ENCODE measurements at regions not wholly inside any gene's neighbourhood (a gene's known extent, or its start where the extent isn't known, plus 50 kb on each side); places are given as distances from the start of the nearest gene placed in this dataset.

DNA sequence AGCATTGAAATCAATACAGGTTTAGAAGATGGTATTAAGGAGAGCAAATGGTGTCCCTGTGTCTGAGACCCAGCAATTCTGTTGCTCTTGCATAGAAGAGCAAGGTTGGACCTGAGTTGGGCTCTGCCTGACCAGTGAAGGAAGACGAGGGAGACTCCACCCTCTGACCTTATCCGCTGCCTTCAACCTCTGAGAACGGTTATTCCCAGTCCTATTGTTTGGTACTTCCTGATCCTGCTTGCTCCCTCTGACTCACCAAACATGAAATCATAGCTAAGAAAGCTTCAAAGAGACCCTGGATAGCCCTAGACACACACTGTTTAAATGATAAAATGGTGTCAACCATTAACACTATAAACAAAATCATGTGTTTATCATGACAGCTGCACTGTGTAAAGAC is 218.5 kb downstream of the PLK2 start:
- Histone ChIP-seq H3K36me3 (ENCODE audit: insufficient read depth, insufficient read length, low read length) (no peaks in the 10 kb centered on the region), H3K4me3 (ENCODE audit: insufficient read length, low read depth) (no peak overlapping the region), H3K4me1 (ENCODE audit: insufficient read depth, insufficient read length) (no peaks in the 10 kb centered on the region), H3K9me3 (ENCODE audit: insufficient read depth, low read length) (no peaks in the 10 kb centered on the region), H3K27me3 (ENCODE audit: insufficient read depth, insufficient read length) (no peaks in the 10 kb centered on the region), H3K9ac (ENCODE audit: insufficient read length, low read depth) (no peak overlapping the region)
- TF ChIP-seq ZNF274 (IDR thresholded peaks at IDR 0.05; ENCODE audit: low read depth, low read length) = no peak
- no peak for TF ChIP-seq YY1 (IDR thresholded peaks at IDR 0.05; ENCODE audit: insufficient read depth, insufficient read length)
- TF ChIP-seq SUZ12 (IDR thresholded peaks at IDR 0.05; ENCODE audit: extremely low read depth, insufficient read depth, insufficient read length) = no peak
- DNase-seq (ENCODE audit: low read depth, low spot score) = no peak

DNA sequence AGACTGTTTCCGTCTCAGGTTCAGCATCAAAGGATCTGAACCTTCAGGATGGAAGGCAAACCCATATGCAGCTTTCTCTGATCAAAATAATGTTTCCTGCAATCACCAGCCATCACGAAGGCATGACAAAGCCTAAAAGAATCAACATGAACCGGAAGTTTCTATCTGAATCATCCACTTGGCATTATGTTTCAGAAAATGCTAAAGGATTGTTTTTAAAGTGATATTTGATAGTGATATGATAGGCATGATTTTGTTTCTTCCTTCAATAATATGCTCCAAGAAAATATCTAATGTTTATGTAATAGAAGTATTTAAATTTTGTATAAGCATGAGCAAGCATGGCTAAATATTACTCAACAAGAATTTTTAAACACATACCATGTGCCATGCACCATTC is 219.6 kb downstream of the PLK2 start:
- no peak for DNase-seq (ENCODE audit: low read depth, low spot score)
- Histone ChIP-seq H3K4me3 (ENCODE audit: insufficient read length, low read depth) (no peak overlapping the region), H3K36me3 (ENCODE audit: insufficient read depth, insufficient read length, low read length) (no peaks in the 10 kb centered on the region), H3K9ac (ENCODE audit: insufficient read length, low read depth) (no peak overlapping the region), H3K9me3 (ENCODE audit: insufficient read depth, low read length) (no peaks in the 10 kb centered on the region), H3K4me1 (ENCODE audit: insufficient read depth, insufficient read length) (no peaks in the 10 kb centered on the region), H3K27me3 (ENCODE audit: insufficient read depth, insufficient read length) (no peaks in the 10 kb centered on the region)
- no peak for TF ChIP-seq ZNF274 (IDR thresholded peaks at IDR 0.05; ENCODE audit: low read depth, low read length)
- TF ChIP-seq YY1 (IDR thresholded peaks at IDR 0.05; ENCODE audit: insufficient read depth, insufficient read length) = no peak
- no peak for TF ChIP-seq SUZ12 (IDR thresholded peaks at IDR 0.05; ENCODE audit: extremely low read depth, insufficient read depth, insufficient read length)

DNA sequence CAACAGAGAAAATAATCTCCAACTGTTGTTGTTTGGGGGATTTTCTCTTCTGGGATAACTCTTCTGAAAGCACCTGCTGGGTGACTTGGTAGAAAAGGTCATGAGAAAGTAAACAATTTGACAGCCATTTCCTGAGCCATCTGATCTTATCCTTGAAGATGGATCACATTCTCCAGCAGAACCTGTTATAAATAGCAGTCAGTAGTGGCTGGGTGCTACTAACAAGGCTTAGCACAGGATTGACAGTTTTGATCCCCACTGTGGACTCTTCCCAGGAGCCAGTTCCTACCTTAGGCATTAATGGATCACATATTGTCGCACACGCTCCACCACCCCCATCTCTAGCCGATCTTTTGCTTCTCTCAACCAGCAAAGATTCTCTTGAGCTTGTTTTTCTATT is 220.2 kb downstream of the PLK2 start:
- H3K27me3 ChIP-seq (ENCODE audit: insufficient read depth, insufficient read length) = no peaks in the 10 kb centered on the region
- H3K9ac ChIP-seq (ENCODE audit: insufficient read length, low read depth) = no peak overlapping the region
- H3K36me3 ChIP-seq (ENCODE audit: insufficient read depth, insufficient read length, low read length) = no peaks in the 10 kb centered on the region
- TF ChIP-seq ZNF274 (IDR thresholded peaks at IDR 0.05; ENCODE audit: low read depth, low read length) = no peak
- no peak for TF ChIP-seq YY1 (IDR thresholded peaks at IDR 0.05; ENCODE audit: insufficient read depth, insufficient read length)
- no peak for TF ChIP-seq SUZ12 (IDR thresholded peaks at IDR 0.05; ENCODE audit: extremely low read depth, insufficient read depth, insufficient read length)
- DNase-seq (ENCODE audit: low read depth, low spot score) = no peak
- no peaks in the 10 kb centered on the region for H3K9me3 ChIP-seq (ENCODE audit: insufficient read depth, low read length)
- no peaks in the 10 kb centered on the region for H3K4me1 ChIP-seq (ENCODE audit: insufficient read depth, insufficient read length)
- no peak overlapping the region for H3K4me3 ChIP-seq (ENCODE audit: insufficient read length, low read depth)

DNA sequence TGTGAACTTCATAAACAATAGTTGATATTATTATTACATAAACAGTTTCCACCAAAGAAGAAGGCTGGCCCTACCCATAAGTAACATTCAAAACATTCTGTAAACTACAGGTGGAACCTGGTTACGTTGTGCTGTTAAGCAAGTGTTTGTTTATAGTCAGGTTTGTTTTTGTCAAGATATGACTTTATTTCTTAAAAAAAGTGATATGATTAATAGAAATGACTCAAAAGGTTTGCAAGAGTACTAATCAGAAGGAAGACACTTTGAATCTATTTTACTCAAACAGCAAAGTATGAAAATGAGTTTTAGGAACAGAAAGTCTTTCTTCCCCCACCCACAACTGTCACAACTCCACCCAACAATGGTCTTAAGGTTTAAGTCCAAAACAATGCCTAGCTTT is 220.8 kb downstream of the PLK2 start:
- DNase-seq (ENCODE audit: low read depth, low spot score) = no peak
- H3K4me1 ChIP-seq (ENCODE audit: insufficient read depth, insufficient read length) = no peaks in the 10 kb centered on the region
- H3K9me3 ChIP-seq (ENCODE audit: insufficient read depth, low read length) = no peaks in the 10 kb centered on the region
- TF ChIP-seq SUZ12 (IDR thresholded peaks at IDR 0.05; ENCODE audit: extremely low read depth, insufficient read depth, insufficient read length) (no peak), ZNF274 (IDR thresholded peaks at IDR 0.05; ENCODE audit: low read depth, low read length) (no peak), YY1 (IDR thresholded peaks at IDR 0.05; ENCODE audit: insufficient read depth, insufficient read length) (no peak)
- H3K27me3 ChIP-seq (ENCODE audit: insufficient read depth, insufficient read length) = no peaks in the 10 kb centered on the region
- H3K36me3 ChIP-seq (ENCODE audit: insufficient read depth, insufficient read length, low read length) = no peaks in the 10 kb centered on the region
- no peak overlapping the region for H3K4me3 ChIP-seq (ENCODE audit: insufficient read length, low read depth)
- no peak overlapping the region for H3K9ac ChIP-seq (ENCODE audit: insufficient read length, low read depth)

DNA sequence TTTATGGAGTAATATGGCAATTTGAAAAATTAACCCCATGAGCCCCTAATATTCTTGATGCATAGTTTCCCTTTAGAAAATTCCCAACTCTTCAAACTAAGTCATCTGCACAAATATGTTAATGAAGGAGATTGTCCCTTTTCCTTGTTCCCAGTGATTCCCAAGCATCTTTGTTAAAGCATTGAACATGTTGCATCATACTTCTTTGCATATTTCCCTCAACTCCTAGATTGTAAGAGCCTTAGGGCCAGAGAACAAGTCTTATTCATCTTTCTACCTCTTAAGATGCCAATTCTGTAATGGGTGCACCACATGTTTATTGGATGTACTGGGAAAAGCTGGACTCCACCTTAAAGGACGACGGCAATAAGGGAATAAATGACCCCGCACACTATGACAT is 223.4 kb downstream of the PLK2 start:
- Histone ChIP-seq H3K4me3 (ENCODE audit: insufficient read length, low read depth) (no peak overlapping the region), H3K9ac (ENCODE audit: insufficient read length, low read depth) (no peak overlapping the region), H3K9me3 (ENCODE audit: insufficient read depth, low read length) (no peaks in the 10 kb centered on the region), H3K36me3 (ENCODE audit: insufficient read depth, insufficient read length, low read length) (no peaks in the 10 kb centered on the region), H3K27me3 (ENCODE audit: insufficient read depth, insufficient read length) (no peaks in the 10 kb centered on the region), H3K4me1 (ENCODE audit: insufficient read depth, insufficient read length) (no peaks in the 10 kb centered on the region)
- TF ChIP-seq ZNF274 (IDR thresholded peaks at IDR 0.05; ENCODE audit: low read depth, low read length) (no peak), YY1 (IDR thresholded peaks at IDR 0.05; ENCODE audit: insufficient read depth, insufficient read length) (no peak), SUZ12 (IDR thresholded peaks at IDR 0.05; ENCODE audit: extremely low read depth, insufficient read depth, insufficient read length) (no peak)
- DNase-seq (ENCODE audit: low read depth, low spot score) = no peak

DNA sequence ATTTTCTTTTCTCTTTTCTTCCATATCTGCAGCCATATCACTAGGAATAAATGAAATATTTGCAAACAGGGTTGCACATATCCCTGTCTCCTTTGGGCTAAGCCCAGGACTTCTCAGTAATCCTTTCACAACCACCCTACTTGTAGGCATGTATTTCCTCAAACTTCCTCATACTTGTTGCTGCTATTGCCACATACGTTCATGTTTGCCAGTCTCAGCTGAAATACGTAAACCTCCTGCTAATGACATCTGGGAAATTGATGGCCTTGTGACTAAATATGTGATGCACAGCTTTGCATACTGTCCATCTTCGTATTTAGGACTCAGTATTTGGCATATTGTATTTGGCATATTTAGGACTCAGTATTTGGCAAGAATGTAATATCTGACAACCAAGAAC is 224.6 kb downstream of the PLK2 start:
- Histone ChIP-seq H3K4me3 (ENCODE audit: insufficient read length, low read depth) (no peak overlapping the region), H3K4me1 (ENCODE audit: insufficient read depth, insufficient read length) (no peaks in the 10 kb centered on the region), H3K9me3 (ENCODE audit: insufficient read depth, low read length) (no peaks in the 10 kb centered on the region), H3K9ac (ENCODE audit: insufficient read length, low read depth) (no peak overlapping the region), H3K27me3 (ENCODE audit: insufficient read depth, insufficient read length) (no peaks in the 10 kb centered on the region), H3K36me3 (ENCODE audit: insufficient read depth, insufficient read length, low read length) (no peaks in the 10 kb centered on the region)
- no peak for TF ChIP-seq ZNF274 (IDR thresholded peaks at IDR 0.05; ENCODE audit: low read depth, low read length)
- no peak for TF ChIP-seq SUZ12 (IDR thresholded peaks at IDR 0.05; ENCODE audit: extremely low read depth, insufficient read depth, insufficient read length)
- TF ChIP-seq YY1 (IDR thresholded peaks at IDR 0.05; ENCODE audit: insufficient read depth, insufficient read length) = no peak
- DNase-seq (ENCODE audit: low read depth, low spot score) = no peak

DNA sequence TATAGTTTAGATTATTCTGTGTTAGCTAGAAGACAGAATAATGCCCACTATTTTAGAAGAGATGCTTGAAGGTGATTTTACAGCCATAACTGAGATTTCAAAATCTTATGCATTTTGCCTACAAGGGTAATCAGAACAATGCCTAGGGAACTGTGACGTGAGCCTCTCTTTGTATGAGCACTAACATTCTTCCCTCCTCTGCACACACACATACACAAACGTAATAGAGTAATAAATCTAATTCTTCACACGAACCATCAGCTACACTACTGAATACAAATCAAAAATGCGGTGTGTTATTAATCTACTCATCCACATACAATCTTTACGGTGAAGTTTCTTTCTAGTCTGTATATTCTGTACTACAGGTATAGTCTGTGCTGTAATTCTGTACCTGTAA is 227.8 kb downstream of the PLK2 start:
- Histone ChIP-seq H3K4me3 (ENCODE audit: insufficient read length, low read depth) (no peak overlapping the region), H3K27me3 (ENCODE audit: insufficient read depth, insufficient read length) (no peaks in the 10 kb centered on the region), H3K9me3 (ENCODE audit: insufficient read depth, low read length) (no peaks in the 10 kb centered on the region), H3K4me1 (ENCODE audit: insufficient read depth, insufficient read length) (no peaks in the 10 kb centered on the region), H3K36me3 (ENCODE audit: insufficient read depth, insufficient read length, low read length) (no peaks in the 10 kb centered on the region), H3K9ac (ENCODE audit: insufficient read length, low read depth) (no peak overlapping the region)
- TF ChIP-seq SUZ12 (IDR thresholded peaks at IDR 0.05; ENCODE audit: extremely low read depth, insufficient read depth, insufficient read length) (no peak), ZNF274 (IDR thresholded peaks at IDR 0.05; ENCODE audit: low read depth, low read length) (no peak), YY1 (IDR thresholded peaks at IDR 0.05; ENCODE audit: insufficient read depth, insufficient read length) (no peak)
- no peak for DNase-seq (ENCODE audit: low read depth, low spot score)

DNA sequence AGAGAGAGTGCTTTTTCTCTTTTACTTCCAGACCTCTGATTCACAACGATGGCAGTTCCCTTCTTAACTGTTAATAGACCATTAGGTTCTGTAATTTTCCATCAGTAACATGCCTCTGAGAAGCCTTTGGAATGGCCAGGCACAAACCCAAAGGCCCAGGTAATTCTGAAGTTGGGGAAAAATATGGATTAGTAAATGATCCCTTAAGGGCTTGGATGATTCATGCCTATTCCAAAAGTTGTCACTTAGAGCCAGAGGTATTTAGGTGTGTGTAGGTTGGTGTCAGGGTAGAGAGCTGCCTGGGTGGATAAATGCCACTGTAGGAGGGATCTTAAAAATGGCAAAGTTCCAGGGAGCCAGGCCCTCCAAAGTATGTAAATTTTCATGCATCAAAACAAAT is 228.8 kb downstream of the PLK2 start:
- Histone ChIP-seq H3K9me3 (ENCODE audit: insufficient read depth, low read length) (no peaks in the 10 kb centered on the region), H3K9ac (ENCODE audit: insufficient read length, low read depth) (no peak overlapping the region), H3K4me3 (ENCODE audit: insufficient read length, low read depth) (no peak overlapping the region), H3K27me3 (ENCODE audit: insufficient read depth, insufficient read length) (no peaks in the 10 kb centered on the region), H3K36me3 (ENCODE audit: insufficient read depth, insufficient read length, low read length) (no peaks in the 10 kb centered on the region), H3K4me1 (ENCODE audit: insufficient read depth, insufficient read length) (no peaks in the 10 kb centered on the region)
- TF ChIP-seq YY1 (IDR thresholded peaks at IDR 0.05; ENCODE audit: insufficient read depth, insufficient read length) (no peak), SUZ12 (IDR thresholded peaks at IDR 0.05; ENCODE audit: extremely low read depth, insufficient read depth, insufficient read length) (no peak), ZNF274 (IDR thresholded peaks at IDR 0.05; ENCODE audit: low read depth, low read length) (no peak)
- no peak for DNase-seq (ENCODE audit: low read depth, low spot score)
